GM12865 (cell line): ENCODE measurements at regions not wholly inside any gene's neighbourhood (a gene's known extent, or its start where the extent isn't known, plus 50 kb on each side); places are given as distances from the start of the nearest gene placed in this dataset.

Experiments
- DNase-seq: peaks from one replicate; pipeline ENCODE4 v3.0.0; 2010; ENCODE audit warnings: low read depth
- H3K4me3 ChIP-seq: 2 replicates; pipeline ENCODE4 v1.5.1; 2011; ENCODE audit warnings: mild to moderate bottlenecking, low read depth, low read length, control low read depth
- CTCF ChIP-seq: IDR thresholded peaks from 2 replicates; pipeline ENCODE4 v1.5.1; 2011; ENCODE audit warnings: low read length, control low read depth, low read depth, inconsistent platforms; ENCODE audit not compliant: insufficient read depth; ENCODE audit errors: missing control alignments

- H3K4me3 ChIP-seq = no peak overlapping the region
- no peak for DNase-seq
- no peak for TF ChIP-seq CTCF
Observed at GRCh38 chr11:39910087-39910486, 1549.4 kb downstream of the LRRC4C start.

GRCh38 chr11:39860931-39861330 is 1598.5 kb downstream of the LRRC4C start:
- DNase-seq = no peak
- TF ChIP-seq CTCF = no peak
- no peak overlapping the region for H3K4me3 ChIP-seq

DNA sequence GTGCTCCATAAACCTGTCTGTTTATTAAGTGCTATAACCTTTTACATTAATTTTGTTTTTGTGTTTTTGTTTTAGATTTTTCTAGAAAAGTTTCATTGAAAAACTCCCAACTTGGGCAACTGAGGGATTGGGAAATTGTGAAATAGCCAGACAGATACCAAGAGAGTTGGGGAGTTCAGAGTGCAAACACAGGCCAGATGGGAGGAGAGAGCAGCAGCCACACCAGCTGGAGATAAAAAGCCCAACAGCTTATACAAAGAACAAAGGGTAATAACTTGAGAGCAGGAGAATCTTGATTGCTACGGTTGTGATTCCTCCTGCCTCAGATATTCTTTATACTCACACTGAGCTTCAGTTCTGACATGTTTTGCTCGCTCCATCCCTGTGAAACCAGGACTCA is 1642.2 kb downstream of the LRRC4C start:
- no peak for TF ChIP-seq CTCF
- no peak for DNase-seq
- no peak overlapping the region for H3K4me3 ChIP-seq

DNA sequence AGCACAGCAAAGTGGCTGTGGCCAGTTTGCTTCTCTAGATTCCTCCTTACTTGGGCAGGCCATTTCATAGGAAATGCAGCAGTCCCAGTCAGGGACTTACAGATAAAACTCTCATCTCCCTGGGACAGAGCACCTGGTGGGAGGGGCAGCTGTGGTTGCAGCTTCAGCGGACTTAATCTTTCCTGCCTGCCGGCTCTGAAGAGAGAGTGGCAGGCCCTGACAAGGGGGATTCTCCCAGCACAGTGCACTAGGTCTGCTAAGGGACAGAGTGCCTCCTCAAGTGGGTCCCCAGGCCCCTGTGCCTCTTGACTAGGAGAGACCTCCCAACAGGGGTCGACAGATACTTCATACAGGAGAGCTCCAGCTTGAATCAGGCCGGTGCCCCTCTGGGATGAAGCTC is 1649.1 kb downstream of the LRRC4C start:
- DNase-seq = no peak
- no peak for TF ChIP-seq CTCF
- H3K4me3 ChIP-seq = no peak overlapping the region

- DNase-seq = no peak
- no peak for TF ChIP-seq CTCF
Observed at GRCh38 chr11:39809833-39810232, 1649.6 kb downstream of the LRRC4C start.

GRCh38 chr11:39807904-39808303 is 1651.5 kb downstream of the LRRC4C start:
- TF ChIP-seq CTCF = no peak
- H3K4me3 ChIP-seq = no peak overlapping the region

More at GRCh38 chr11:39809833-39810232, 1649.6 kb downstream of the LRRC4C start:
- H3K4me3 ChIP-seq = no peak overlapping the region

GRCh38 chr11:39806652-39807051 is 1652.8 kb downstream of the LRRC4C start:
- no peak for TF ChIP-seq CTCF
- DNase-seq = no peak
- H3K4me3 ChIP-seq = no peak overlapping the region

More at GRCh38 chr11:39807904-39808303, 1651.5 kb downstream of the LRRC4C start:
- no peak for DNase-seq
